COLO829 (cell line): ENCODE measurements at regions not wholly inside any gene's neighbourhood (a gene's known extent, or its start where the extent isn't known, plus 50 kb on each side); places are given as distances from the start of the nearest gene placed in this dataset.

Experiments used
- DNase-seq: peaks from one replicate; pipeline ENCODE4 v3.0.0; 2012; ENCODE audit warnings: low spot score

DNA sequence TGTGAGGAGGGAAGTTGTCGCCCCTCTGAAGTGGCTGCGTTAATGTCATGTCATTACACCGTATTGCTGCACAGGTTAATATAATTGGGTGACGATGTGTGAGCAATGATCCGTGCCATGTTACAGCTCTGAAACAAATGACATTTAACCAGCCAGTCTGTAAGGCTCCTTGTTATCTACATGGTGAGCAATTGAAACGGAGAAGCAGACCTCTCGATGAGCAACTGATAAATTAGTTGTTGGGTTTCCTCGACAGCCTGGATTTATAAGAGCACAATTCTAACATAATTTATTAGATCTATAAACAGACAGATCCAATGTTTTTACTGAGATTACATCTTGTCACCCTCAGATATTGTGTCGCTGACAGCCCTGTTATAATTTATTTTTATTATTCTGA, 49.9 kb upstream of the MAFB start:
- DNase-seq: no peak

DNA sequence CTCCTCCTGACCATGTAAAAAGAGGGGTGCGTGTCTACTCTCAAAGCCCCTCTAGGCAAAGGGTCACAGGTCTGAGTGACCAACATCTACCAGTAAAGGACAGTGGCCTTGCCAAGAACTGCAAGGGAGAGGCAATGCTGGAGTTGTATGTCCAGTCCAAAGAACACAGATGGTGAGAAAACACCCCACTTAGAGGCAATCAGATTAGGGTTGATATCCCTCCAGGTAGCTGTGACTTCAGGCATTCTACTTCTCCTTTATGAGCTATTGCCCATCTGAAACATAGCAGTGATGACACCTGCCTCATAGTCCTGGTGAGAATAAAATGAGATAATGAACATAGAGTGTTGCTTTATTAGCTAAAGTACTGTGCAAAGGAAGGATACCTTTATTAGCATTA, 50.8 kb upstream of the MAFB start:
- no peak for DNase-seq

DNA sequence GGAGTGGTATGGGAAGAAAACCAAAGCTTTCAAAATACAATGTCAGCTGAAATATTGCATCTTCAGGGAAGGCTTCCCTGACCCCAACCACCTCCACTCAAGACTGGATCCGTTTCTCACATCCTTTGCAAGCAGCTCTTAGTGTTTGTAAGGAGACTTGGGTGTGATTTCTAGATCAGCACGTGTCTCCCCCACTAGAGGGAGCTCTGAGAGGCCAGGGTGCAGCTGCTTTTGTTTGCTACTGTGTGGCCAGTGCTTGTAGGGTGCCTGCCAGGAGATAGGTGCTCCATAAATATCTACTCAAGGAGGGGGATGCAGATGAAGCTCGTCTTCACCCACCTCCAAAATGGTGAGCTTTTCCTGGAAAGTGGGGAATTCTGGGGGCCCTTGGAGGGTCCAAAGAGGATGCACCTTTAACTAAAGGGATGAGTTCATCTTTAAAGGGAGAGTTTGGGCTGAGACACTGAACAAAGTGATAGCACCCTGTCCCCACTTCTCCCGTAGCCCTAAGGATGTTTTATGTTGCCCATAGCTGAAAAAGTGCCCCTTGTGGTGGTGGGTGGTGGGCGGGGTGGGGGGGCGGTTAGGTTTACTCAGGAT, 52.6 kb upstream of the MAFB start:
- peak; percentile 81 for DNase-seq

DNA sequence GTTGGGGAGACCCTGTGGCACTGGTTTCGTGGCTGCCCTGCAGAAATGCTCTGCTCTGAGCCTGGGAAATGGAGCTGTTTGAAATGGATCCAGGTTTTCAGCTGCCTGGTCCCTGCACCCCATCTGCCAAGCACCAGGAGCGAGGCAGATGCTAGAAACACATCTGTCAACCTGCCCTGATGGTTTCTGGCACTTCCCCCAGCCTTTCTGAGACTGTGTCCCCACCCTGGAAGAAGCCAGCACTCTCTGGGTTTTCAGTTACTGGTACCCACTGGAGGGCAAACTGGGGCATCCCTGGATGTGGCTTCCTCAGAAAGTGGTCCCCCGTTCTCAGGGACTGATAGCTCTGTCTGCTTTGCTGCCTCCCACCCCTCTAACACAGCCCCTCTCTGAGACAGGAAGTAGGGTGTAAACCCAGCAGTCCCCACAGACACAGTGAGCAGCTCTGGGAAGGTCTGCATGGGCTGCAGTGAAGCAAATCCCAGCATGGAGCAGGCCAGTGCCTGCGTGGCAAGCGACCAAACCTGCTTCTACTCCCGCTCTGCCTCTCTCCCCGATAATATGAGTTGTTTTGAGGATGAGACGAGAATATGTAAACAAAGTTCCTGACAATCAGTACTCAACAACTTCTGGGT, 54.2 kb upstream of the MAFB start:
- DNase-seq: no peak

DNA sequence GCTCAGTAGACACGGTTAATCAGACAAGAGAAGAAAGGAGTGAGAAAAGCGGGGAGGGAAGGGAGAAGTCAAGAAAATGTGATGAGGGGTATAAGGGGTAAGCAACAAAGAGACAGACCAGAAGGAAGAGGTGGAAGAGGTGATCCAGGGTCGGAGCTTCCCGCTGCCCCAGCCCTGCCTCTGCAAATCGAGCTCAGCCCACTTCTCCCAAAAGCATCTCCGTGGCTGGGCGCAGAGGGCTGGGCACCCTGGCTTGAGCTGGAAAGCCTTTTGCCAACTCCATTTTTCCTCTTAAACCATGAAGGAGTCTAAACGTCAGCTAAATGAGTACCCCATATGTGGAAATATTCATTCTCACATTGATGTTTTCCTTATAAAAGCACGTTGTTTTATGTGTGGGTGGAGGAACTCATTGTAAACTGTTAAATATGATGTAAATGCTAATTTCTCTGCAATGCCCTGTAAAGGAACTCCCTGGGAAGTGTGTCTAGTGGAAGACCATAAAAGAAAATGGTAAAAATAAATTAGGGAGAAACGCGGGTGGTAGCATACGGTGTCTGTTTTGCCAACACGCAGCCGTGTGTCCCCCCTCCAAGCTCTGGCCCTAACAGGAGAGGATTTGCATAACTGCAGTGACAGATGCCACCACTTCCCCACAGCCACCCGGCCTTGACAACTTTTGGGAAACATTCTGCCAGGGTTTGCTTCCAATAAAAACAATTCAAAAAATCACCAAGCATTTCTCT, 55.2 kb upstream of the MAFB start:
- DNase-seq: no peak

DNA sequence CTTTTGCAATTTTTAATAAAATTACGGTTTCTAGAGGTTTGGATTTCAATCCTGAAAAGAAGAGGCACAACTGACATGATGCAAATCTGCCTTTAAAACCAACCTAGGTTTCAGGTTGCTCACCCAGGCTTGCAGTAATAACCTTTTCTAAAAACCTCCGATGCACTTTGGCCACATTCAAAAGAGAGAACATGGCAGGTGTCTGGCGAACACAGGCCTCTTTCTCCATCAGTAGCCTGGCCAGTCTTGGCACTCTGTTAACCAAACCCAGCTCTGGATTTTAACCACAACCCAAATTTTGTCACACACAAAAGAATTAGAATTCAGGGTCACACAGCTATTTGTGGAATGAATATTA, 55.8 kb upstream of the MAFB start:
- DNase-seq: no peak

DNA sequence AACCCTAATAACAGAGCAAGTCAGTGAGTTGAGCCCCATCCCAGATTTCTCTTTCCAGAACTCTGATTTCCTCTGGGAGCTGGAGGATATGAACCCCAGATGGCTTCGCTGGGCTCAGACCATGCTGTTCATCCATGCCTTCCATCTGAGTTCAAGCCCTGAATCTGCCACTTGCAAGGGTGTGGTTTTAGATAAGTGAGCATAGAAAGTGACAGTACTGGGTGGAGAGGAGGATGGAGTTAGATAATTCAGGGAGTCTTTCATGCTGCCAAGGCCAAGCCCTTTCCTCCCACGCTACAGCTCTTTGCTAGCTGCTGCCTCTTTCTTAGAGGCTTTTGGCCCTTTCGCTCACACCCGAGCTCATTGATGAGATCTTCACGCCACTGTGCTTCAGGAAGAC, 57.2 kb upstream of the MAFB start:
- DNase-seq: no peak

DNA sequence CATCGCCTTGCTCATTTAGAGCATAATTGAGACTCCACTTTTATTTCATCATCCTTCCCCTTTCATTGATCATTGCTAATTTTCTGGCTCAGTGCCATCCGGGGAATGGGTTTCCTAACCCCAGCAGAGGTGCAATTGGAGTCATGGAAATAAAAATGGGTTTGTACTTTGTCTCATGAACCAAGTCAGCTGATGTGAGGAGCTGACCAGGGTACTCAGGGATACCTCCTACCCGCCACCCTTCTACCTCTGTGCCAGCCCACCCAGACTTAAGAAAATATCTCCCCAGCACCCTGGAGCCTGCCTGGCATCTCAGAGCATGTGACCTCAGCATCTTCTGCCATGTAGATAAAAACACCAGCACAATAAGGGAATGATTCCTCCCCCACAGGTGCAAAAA, 59.1 kb upstream of the MAFB start:
- DNase-seq: no peak

DNA sequence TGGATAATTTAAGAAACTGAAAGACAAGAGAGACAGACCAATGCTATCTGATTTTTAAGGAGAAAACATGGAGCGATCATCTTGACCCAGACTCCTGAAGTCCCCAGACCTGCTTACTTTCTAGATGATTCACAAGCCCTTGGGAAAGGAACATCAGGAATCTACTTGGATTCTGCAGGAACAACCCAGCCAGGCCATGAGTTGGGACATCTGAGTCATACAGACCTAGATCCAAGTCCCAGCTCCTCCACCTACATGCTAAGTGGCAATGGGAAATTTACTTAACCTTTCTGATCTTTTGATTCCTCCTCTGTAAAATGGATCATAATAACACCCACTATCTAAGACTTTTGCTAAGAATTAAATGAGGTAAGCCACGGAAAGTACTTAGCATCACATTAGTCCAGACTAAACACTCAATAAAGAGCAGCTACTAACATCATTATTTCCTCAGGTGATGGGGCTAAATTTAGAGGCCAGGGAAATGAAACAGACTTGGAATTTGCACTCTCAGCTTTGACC, 61.0 kb upstream of the MAFB start:
- DNase-seq: no peak

DNA sequence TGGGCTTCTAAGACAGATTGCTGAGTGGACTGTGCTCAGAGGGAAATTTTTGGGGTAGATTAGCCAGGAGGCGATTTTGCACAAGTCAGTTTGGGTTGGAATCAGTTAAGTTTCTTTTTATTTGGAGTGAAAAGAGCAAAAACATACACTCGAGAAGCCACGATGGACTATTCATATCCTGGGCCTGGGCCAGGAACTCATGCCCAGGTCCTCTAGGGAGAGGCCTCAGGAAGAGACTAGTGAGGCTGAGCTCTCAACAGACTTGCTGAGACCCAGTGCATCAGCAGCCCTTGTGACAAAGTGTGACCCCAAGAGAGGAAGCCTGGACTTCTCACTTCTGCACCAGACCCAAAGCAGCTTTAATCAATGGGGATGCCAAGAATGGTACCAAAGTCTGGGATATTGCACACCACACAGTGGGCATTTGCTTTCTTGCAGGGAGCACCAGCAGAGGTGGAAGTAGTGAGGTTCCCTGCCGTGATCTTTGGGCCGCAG, 61.6 kb upstream of the MAFB start:
- DNase-seq: no peak

DNA sequence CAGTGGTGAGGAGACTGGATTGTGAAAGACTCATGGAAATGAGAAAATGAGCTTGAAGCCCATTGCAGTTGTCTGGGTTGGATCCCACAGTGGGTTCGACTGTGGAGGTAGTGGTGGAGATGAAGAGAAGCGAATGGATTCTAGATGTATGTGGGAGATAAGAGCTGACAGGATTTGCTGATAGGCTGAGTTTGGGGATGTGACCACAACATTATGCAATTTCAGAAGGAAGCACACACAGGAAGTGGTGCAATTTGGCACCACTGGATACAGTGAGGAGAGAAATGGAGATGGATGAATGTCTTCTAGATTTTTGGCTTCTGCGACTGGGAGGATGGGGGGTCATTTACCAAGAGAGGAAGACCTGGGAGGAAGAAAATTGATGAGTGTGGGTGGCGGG, 64.4 kb upstream of the MAFB start:
- no peak for DNase-seq

DNA sequence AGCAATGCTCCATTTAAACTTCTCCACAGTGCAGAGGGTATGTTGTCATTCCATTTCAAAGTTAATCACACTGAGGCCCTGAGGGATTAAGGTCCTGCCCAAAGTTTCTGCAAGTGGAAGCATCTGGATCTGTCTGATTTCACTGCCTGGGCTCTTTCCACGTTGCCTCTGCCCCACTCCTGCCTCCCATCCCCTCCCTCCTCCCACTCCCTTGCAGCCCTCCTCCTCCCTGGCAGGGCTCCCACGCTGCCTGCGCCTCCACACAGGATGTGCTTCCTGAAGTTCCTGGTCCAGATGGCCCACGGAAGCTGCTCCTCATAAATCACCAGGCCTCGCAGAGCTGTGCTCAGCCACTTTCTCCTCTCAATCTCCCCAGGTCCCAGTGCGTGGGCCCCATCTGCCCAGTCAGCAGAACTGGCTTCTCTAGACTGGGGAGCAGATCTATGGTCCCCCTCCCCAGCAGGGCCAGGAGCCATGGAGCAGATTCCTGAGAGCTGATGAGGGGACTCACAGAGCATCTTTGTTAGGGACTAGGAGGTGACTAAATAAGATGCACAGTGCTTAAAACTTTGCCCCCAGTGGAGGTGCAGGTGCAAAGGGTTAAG, 65.4 kb upstream of the MAFB start:
- DNase-seq: no peak

DNA sequence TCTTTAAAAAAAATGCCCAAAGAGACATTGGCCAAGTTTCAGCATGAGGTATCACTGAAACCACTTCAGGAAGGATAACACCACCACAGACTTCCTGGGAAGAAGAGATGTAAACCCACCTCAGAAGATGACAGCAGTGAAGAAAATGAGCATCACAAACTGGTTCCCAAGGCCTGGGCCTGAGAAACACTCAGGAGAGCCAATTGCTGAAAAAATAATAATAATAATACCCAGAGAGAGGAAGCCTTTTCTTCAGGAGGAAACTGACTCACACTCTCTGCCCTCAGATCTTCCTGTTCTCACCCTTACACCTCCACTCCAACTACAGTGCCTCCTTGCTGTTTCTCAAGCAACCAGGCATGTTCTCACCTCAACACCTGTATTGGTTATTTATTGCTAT, 68.1 kb upstream of the MAFB start:
- DNase-seq: no peak

DNA sequence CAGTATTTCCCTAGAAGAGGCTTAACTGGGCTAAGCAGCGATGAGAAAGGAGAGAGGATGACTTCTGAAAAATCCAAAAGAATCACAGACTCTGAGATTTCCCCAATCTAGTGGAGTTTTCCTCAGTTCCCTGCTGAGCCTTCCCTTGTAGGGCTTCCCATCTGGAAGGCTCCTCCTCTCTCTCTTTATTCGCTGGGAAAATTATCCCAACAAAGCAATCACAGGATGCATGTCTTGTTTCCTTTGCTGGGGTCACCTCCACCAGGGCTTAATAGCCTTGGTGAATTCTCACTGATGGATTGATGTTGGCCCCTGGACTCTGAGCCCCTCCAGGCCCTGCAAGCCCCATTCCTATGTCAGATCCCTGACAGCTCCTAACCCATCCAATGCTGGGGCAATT, 69.8 kb upstream of the MAFB start:
- DNase-seq: no peak

DNA sequence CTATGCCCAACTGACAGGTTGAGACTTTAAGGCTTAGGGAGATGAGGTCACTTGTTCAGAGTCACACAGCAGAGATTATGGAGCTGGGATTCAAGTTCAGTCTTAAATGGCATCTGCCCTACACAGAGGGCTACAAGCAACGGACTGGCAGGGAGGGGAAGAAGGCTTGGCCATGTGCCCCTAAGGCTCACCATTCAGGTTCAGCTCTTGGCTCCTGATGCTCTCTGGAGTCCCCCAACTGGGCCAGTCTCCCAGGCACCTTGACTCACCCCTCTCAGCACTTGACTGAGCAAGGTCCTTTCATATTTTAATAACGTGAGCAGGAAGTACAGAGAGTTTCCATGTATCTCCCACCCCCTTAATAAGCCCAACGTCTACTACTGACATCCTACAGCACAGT, 71.4 kb upstream of the MAFB start:
- no peak for DNase-seq

DNA sequence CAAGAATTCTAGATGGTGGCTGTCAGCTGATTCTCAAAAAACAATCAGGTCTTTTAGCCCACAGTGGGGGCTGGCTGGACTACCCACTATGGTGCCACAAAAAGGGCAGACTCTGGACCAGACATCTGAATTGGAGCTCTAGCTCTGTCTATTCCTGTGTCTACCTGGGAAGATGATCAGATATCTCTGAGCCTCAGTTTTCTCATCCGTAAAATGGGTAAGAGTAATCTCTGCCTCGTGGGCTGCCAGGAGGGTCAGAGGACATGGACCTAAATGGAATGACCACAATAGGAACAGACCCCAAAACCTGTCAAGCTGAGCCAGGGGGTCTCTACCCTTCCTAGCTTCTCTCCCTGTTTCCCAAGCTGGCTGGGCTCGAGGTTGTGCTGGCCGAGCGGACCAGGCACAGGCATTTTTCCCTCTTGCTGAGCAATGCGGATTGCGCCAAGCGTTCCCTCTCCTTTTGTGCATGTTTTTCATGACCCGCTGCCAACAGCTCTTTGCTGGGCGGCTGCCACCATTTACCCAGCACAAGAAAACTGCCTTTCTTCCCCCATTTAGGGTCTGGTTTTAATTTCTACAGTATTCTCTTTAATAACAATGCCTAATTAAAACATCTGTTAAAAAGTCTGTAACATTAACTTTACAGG, 74.7 kb upstream of the MAFB start:
- no peak for DNase-seq

DNA sequence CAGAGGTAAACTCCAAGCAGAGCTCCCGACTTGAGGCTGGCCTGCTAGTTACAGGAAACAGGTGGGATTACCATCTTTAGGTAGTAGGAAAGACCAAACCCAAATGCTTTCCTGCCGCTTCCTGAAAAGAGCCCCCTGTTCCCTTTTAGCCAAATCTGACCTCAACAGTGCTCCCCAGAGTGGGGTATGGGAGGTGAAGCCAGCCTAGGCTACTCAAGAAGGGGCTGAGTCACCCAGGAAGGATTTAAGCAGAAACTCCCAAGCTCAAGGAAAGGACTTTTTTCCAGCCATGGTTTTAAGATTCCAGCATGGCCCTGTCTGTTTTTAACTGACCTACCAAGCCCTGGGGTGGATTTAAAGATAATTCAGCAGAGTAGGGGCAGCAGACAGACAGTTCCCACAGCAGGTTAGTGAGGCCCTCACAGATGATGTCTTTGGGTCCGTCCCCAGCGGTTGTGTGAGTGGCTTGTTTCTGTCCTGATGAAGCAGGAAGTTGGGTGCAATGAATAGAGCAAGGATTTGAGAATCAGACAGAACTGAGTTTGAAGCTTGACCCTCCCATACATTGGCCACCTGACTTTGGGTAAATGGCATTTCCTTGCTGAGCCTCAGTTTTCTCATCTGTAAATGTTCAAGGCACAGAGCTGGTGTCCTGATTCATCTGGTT, 76.9 kb upstream of the MAFB start:
- no peak for DNase-seq

DNA sequence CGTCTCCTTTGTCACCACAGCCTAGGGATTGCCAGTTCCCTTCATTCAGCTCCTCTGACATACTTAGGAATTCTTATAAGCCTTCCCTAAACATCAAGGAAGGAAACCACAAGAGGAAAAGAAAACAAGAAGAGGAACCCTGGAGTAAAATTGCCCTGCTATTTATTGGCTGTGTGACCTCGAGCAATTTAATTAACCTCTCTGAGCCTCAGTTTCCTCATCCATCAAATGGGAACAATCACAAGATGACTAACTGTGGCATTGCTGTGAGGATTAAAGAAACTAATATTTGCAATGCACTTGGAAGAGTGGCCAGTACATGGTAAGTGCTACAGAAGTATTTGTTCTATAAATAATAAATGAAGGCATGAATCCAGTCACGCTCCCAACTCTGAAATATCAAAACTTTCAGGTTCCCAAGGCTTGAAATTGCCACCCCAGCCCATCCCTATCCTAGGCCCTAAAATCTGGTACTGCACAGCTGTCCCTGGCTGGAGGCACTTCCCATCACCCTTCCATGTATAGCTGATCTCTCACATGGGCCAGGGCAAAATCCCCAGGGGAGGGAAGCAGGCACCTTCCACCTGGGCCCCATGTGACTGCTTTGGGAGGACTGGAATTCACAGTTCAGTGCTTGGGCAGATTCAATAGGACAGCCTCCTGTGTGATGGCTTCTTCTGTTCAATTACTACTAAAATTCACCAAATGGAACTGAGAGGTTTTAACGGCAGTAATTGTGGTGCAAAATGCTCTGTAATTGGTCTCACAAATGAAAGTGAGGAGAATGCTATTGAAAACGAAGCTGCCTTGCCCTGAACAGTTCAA, 78.0 kb upstream of the MAFB start:
- DNase-seq: no peak

DNA sequence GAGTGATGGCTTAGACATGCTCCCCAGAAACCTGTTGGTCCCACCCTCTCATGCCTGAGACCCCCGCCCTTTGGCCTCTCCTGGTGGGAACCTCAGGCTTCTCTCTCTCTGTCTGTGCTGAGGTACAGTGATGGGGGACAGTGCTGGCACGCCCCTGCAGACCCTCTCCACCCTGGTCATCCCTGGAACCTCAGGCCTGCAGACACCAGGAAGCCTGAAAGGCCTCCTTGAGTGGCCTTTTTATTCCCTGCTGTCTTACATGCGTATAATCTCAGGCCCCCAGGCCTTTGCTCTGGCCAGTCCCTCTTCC, 78.5 kb upstream of the MAFB start:
- no peak for DNase-seq

DNA sequence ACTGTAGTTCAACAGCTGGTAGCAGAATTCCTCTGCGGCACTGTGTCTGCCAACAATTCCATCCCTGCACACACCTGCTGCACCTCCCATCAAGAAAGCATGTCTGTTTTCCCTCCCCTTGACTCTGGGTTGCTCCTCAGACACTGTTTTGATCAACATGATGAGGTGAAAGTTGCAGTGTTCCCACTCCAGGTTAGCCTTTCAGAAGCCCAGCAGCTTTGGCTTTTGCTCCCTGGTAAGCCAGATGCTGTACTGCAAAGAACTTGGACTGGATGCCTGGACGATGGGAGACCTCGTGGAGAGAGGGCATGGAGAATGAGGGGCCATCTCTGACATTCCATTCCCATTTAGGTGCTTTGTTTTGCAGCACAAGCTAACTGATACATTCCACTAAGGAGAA, 79.1 kb upstream of the MAFB start:
- no peak for DNase-seq

DNA sequence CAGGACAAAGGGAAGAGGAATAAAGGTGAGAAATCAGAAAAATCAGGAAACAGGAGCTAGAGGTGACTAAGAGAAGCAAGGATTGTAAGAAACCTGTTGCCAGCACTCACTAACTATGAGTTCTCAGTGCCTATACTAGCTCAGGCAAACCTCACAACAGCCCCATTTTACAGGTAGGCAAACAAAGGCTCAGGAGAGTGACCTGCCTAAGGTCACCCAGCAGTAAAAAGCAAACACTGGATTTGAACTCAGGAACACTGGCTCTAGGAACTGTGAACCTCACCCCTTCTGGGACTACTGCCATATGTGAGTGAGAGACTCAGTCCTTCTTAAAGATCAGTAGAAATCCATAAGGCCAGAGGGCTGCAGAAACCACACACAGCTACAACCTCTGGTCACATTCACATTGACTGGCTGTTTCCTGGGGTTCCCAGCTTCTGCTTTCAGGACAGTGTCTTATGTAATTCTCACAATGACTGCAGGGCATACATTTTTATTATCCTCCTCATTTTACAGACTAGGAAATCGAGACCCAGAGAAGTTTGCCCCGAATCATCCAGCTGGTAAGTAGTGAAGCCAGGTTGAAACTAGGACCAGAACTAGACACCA, 80.7 kb upstream of the MAFB start:
- no peak for DNase-seq
